BLaER1 (cell line): ENCODE measurements at regions not wholly inside any gene's neighbourhood (a gene's known extent, or its start where the extent isn't known, plus 50 kb on each side); places are given as distances from the start of the nearest gene placed in this dataset.

ENCODE experiments used
- H3K27ac ChIP-seq: shearing (Covaris generic); formaldehyde crosslinking; 2 replicates; pipeline ENCODE4 v1.8.1; 2022
- H3K27me3 ChIP-seq: shearing (Covaris generic); formaldehyde crosslinking; 2 replicates; pipeline ENCODE4 v1.8.1; 2022
- H3K36me3 ChIP-seq: shearing (Covaris generic); formaldehyde crosslinking; 2 replicates; pipeline ENCODE4 v1.8.1; 2022
- H3K4me1 ChIP-seq: shearing (Covaris generic); formaldehyde crosslinking; 2 replicates; pipeline ENCODE4 v1.8.1; 2022
- H3K4me2 ChIP-seq: shearing (Covaris generic); formaldehyde crosslinking; 2 replicates; pipeline ENCODE4 v1.8.1; 2022
- H3K4me3 ChIP-seq: shearing (Covaris generic); formaldehyde crosslinking; 2 replicates; pipeline ENCODE4 v1.8.1; 2022
- H3K9ac ChIP-seq: shearing (Covaris generic); formaldehyde crosslinking; 2 replicates; pipeline ENCODE4 v1.8.1; 2022
- H3K9me3 ChIP-seq: shearing (Covaris generic); formaldehyde crosslinking; 2 replicates; pipeline ENCODE4 v1.8.1; 2022
- H4K20me1 ChIP-seq: shearing (Covaris generic); formaldehyde crosslinking; 2 replicates; pipeline ENCODE4 v1.8.1; 2022
- Cebpa-rat ChIP-seq: shearing (Covaris generic); IDR thresholded peaks from 2 replicates; pipeline ENCODE4 v1.8.1; 2022

- no peak overlapping the region for H3K27ac ChIP-seq
- H3K9me3 ChIP-seq: peaks cover 14% of the 10 kb centered on the region
- H3K36me3 ChIP-seq: no peaks in the 10 kb centered on the region
- no peak for TF ChIP-seq Cebpa-rat
- H3K9ac ChIP-seq: no peak overlapping the region
- no peaks in the 10 kb centered on the region for H3K4me1 ChIP-seq
- no peaks in the 10 kb centered on the region for H3K27me3 ChIP-seq
- no peak overlapping the region for H3K4me3 ChIP-seq
- H3K4me2 ChIP-seq: no peak overlapping the region
- H4K20me1 ChIP-seq: no peaks in the 10 kb centered on the region
Observed at GRCh38 chr16:9393591-9393990, 302.1 kb downstream of the HAPSTR1 start.

- no peaks in the 10 kb centered on the region for H3K27me3 ChIP-seq
- TF ChIP-seq Cebpa-rat: no peak
- no peak overlapping the region for H3K27ac ChIP-seq
Observed at GRCh38 chr16:9395958-9396359, 304.5 kb downstream of the HAPSTR1 start.

GRCh38 chr16:9399573-9399972, 308.1 kb downstream of the HAPSTR1 start:
- Histone ChIP-seq H3K4me2 (no peak overlapping the region), H3K9ac (no peak overlapping the region), H3K9me3 (no peaks in the 10 kb centered on the region), H3K36me3 (no peaks in the 10 kb centered on the region), H4K20me1 (no peaks in the 10 kb centered on the region), H3K4me1 (no peaks in the 10 kb centered on the region), H3K27me3 (no peaks in the 10 kb centered on the region), H3K27ac (no peak overlapping the region), H3K4me3 (no peak overlapping the region)
- no peak for TF ChIP-seq Cebpa-rat

More at GRCh38 chr16:9395958-9396359, 304.5 kb downstream of the HAPSTR1 start:
- H3K4me3 ChIP-seq: no peak overlapping the region
- H3K9ac ChIP-seq: no peak overlapping the region
- H3K9me3 ChIP-seq: no peaks in the 10 kb centered on the region
- H3K36me3 ChIP-seq: no peaks in the 10 kb centered on the region
- H3K4me2 ChIP-seq: no peak overlapping the region
- no peaks in the 10 kb centered on the region for H4K20me1 ChIP-seq
- H3K4me1 ChIP-seq: no peaks in the 10 kb centered on the region

GRCh38 chr16:9401173-9401572, 309.7 kb downstream of the HAPSTR1 start:
- H4K20me1 ChIP-seq: no peaks in the 10 kb centered on the region
- H3K4me2 ChIP-seq: no peak overlapping the region
- H3K27ac ChIP-seq: no peak overlapping the region
- no peak overlapping the region for H3K9ac ChIP-seq
- no peaks in the 10 kb centered on the region for H3K27me3 ChIP-seq
- TF ChIP-seq Cebpa-rat: no peak
- no peaks in the 10 kb centered on the region for H3K36me3 ChIP-seq
- no peak overlapping the region for H3K4me3 ChIP-seq
- no peaks in the 10 kb centered on the region for H3K4me1 ChIP-seq
- H3K9me3 ChIP-seq: no peaks in the 10 kb centered on the region

- Histone ChIP-seq H3K4me1 (no peaks in the 10 kb centered on the region), H3K27me3 (no peaks in the 10 kb centered on the region), H3K27ac (no peak overlapping the region), H3K9ac (no peak overlapping the region), H3K4me3 (no peak overlapping the region), H3K9me3 (no peaks in the 10 kb centered on the region), H4K20me1 (no peaks in the 10 kb centered on the region), H3K36me3 (no peaks in the 10 kb centered on the region), H3K4me2 (no peak overlapping the region)
- TF ChIP-seq Cebpa-rat: no peak
Observed at GRCh38 chr16:9402293-9402860, 310.9 kb downstream of the HAPSTR1 start.

- Histone ChIP-seq H3K27me3 (no peaks in the 10 kb centered on the region), H3K9me3 (no peaks in the 10 kb centered on the region), H3K27ac (no peak overlapping the region), H3K4me1 (no peaks in the 10 kb centered on the region), H3K4me2 (no peak overlapping the region), H3K36me3 (no peaks in the 10 kb centered on the region), H4K20me1 (no peaks in the 10 kb centered on the region), H3K9ac (no peak overlapping the region), H3K4me3 (no peak overlapping the region)
- no peak for TF ChIP-seq Cebpa-rat
Observed at GRCh38 chr16:9404811-9405210, 313.4 kb downstream of the HAPSTR1 start.

- H3K36me3 ChIP-seq: no peaks in the 10 kb centered on the region
- H3K27me3 ChIP-seq: no peaks in the 10 kb centered on the region
- no peak overlapping the region for H3K27ac ChIP-seq
- H3K4me1 ChIP-seq: no peaks in the 10 kb centered on the region
- H4K20me1 ChIP-seq: no peaks in the 10 kb centered on the region
- H3K4me3 ChIP-seq: no peak overlapping the region
- no peak for TF ChIP-seq Cebpa-rat
- no peaks in the 10 kb centered on the region for H3K9me3 ChIP-seq
- no peak overlapping the region for H3K9ac ChIP-seq
- H3K4me2 ChIP-seq: no peak overlapping the region
Observed at GRCh38 chr16:9406038-9406712, 314.7 kb downstream of the HAPSTR1 start.

GRCh38 chr16:9407206-9407758, 315.8 kb downstream of the HAPSTR1 start:
- Histone ChIP-seq H3K27ac (no peak overlapping the region), H4K20me1 (no peaks in the 10 kb centered on the region), H3K36me3 (no peaks in the 10 kb centered on the region), H3K4me3 (no peak overlapping the region), H3K9ac (no peak overlapping the region), H3K4me2 (no peak overlapping the region), H3K27me3 (no peaks in the 10 kb centered on the region), H3K9me3 (no peaks in the 10 kb centered on the region), H3K4me1 (no peaks in the 10 kb centered on the region)
- TF ChIP-seq Cebpa-rat: no peak

- Histone ChIP-seq H3K9me3 (no peaks in the 10 kb centered on the region), H3K4me3 (no peak overlapping the region), H3K4me2 (no peak overlapping the region), H3K9ac (no peak overlapping the region), H3K27ac (no peak overlapping the region), H3K36me3 (no peaks in the 10 kb centered on the region), H3K4me1 (no peaks in the 10 kb centered on the region), H4K20me1 (no peaks in the 10 kb centered on the region), H3K27me3 (no peaks in the 10 kb centered on the region)
- no peak for TF ChIP-seq Cebpa-rat
Observed at GRCh38 chr16:9408297-9408878, 316.9 kb downstream of the HAPSTR1 start.
